SU-DHL-6 (cell line): ENCODE measurements at regions not wholly inside any gene's neighbourhood (a gene's known extent, or its start where the extent isn't known, plus 50 kb on each side); places are given as distances from the start of the nearest gene placed in this dataset.

ENCODE experiments used
- CTCF ChIP-seq: fragments of 200-600 bp; sonication (generic); IDR thresholded peaks from one replicate; pipeline ENCODE4 v1.5.1; 2017; ENCODE audit warnings: antibody characterized with exemption, mild to moderate bottlenecking, low read length, moderate library complexity; ENCODE audit not compliant: insufficient read depth, poor library complexity, severe bottlenecking
- EZH2phosphoT487 ChIP-seq: fragments of 200-600 bp; sonication (generic), shearing (Covaris generic); conservative IDR thresholded peaks from 2 replicates; pipeline ENCODE4 v1.6.1; 2018; ENCODE audit warnings: mild to moderate bottlenecking, antibody characterized with exemption, low read length, moderate library complexity, mixed read lengths

- no peak for TF ChIP-seq CTCF
- no peak for TF ChIP-seq EZH2phosphoT487
Measured at GRCh38 chr5:72677447-72677846, 139.0 kb upstream of the TNPO1 start.
